Stimulated activated CD4-positive, alpha-beta T cell treated with anti-CD3 and anti-CD28 coated beads, Interleukin-4, amount 100 ng/mL, for 24 hours (primary cell): ENCODE measurements at regions not wholly inside any gene's neighbourhood (a gene's known extent, or its start where the extent isn't known, plus 50 kb on each side); places are given as distances from the start of the nearest gene placed in this dataset.
"Not testable (repeated sequence)": the region's sequence is repeated elsewhere in the genome, so short reads cannot be mapped to it uniquely, and the experiment has no call there.

ENCODE experiments used
- DNase-seq: peaks from one replicate; pipeline ENCODE4 v3.0.0-alpha.2; 2020

DNA sequence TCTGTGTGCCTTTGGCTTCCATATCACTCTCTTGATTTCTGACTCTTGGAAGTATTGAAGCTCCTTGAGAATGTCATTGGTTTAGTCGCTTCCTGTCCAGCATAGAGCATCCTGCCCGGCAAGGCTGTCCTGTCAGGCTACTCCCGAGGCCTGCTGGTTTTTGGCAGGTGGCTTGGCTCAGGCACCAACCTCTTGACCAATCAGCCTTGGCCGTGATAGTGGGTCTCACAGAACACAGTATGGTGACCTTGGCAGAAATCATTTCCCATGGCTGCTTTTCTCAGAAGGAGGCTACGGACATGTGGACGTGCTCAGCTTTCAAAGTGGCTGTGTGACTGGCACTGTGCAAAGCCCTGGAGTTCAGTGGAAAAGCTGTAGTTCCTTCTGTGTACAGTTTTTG is 516.9 kb downstream of the REEP3 start:
- DNase-seq, result no peak

DNA sequence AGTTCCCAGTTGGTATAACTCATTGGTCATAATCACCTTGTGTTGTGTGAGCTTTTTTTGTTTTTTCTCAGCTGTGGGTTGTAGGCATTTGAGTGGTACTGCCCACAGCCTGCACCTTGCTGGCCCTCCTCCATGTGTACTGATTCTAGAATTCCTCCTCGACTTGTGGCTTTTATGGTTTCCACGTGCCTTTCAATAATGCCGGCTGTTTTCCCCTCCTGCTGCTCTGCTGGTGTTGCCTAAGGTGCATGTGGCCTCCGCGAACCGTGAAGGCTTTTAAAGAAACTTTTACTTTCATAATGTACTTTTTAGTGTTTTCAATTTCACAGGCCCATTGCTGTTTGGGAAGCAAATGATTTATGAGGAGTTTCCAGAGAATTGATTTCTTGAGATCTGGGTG is 518.0 kb downstream of the REEP3 start:
- no peak for DNase-seq

DNA sequence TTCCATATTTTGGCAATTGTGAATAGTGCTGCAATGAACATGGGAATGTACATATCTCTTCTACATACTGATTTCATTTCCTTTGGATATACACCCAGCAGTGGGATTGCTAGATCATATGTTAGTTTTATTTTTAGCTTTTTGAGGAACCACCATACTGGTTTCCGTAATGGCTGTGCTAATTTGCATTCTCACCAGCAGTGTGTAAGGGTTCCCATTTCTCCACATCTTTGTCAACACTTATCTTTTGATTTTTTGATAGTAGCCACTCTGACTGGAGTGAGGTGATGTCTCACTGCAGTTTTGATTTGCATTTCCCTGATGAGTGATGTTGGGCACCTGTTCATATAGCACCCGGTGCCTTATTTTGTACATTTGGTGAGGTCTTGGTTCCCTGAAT is 519.6 kb downstream of the REEP3 start:
- no peak for DNase-seq

DNA sequence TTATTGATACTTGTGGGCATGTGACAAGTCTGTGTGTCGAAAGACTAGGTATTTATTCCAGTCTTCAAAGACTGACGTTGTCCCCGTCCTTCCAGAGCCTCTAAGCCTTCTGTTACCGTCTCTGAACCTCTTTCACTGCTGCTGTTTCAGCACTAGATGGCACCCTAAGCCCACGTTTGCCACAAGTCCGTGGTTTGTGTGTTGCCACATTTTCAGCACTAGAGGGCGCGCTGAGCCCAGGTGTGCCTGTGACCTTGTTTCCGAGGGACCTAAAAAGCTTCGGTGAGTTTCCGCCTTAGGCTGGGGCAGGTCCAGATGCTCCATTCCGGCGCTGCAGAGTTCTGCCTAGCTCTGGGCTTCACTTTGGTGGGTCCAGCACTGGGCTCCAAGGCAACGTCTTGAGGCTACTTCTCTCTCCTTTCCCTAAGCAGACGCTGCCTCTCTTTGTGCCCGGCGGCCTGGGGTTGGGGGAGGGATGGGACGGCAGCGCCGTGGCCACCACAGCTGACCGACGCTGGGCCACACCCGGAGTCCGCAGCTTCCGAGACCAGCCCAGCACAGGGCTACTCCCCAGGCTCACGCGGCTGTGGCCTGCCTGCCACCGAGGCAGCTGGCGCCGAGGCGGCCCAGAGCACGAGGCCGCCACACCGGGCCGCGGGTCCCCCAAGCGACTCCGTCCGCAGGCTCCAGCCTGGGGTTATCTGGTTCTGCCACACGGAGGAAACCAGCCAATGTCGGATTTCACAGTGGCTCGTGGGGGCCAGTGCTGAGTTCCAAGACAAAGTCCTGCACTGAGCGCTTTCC is 520.2 kb downstream of the REEP3 start:
- peak; percentile 86 for DNase-seq

DNA sequence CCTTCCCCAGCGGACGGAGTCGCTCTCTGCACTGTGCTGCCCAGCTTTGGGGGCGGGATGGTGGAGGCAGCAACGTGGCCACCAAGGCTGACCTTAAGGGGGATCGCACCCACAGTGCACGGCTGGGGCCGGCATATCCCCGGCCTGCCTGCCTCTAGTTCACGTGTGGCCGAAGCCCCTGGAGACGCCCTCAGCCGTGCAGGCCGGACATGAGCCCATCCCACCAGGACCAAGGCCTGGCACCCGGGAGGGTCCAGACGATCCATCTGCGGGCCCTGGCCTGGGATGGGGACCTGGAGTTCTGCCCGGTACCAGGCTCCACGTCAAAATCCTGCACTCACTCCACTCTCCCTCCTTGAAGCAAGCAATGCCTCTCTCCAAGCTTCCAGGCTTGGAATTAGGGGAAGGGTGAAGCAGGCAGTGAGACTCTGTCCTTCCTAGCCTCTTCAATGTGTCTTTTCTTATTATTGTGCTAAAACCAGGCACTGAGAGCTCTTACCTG is 520.8 kb downstream of the REEP3 start:
- DNase-seq, result no peak

DNA sequence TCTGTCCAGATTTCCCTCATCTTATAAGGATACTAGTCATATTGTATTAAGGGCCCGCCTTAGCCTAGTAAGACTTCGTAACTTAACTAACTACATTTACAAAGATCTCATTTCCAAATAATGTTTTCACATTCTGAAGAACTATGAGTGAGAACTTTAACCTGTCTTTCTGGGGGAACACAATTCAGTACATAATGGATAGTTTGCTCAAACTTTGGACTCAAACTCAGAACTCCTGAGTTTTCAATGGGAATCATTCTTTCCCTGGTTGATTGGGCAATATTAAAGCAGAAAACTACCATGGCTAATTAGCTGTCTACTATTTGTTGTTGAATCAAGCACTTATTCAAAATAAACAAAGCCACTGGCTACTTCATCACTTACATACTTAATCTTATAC is 522.9 kb downstream of the REEP3 start:
- no peak for DNase-seq

DNA sequence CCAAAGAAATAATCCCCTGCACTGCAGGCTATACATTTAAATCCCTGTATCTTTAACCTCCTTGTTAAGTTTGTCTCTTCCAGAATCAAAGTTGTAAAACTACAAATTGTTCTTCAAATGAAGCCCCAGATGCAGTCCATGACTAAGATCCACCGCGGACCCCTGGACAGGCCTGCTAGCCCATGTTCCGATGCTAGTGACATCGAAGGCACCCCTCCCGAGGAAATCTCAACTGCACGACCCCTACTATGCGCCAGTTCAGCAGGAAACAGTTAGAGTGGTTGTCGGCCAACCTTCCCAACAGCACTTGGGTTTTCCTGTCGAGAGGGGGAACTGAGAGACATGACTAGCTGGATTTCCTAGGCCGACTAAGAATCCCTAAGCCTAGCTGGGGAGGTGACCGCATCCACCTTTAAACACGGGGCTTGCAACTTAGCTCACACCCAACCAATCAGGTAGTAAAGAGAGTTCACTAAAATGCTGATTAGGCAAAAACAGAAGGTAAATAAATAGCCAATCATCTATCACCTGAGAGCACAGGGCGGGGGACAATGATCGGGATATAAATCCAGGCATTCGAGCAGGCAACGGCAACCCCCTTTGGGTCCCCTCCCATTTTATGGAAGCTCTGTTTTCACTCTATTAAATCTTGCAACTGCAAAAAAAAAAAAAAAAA is 523.9 kb downstream of the REEP3 start:
- DNase-seq, result not testable (repeated sequence)

DNA sequence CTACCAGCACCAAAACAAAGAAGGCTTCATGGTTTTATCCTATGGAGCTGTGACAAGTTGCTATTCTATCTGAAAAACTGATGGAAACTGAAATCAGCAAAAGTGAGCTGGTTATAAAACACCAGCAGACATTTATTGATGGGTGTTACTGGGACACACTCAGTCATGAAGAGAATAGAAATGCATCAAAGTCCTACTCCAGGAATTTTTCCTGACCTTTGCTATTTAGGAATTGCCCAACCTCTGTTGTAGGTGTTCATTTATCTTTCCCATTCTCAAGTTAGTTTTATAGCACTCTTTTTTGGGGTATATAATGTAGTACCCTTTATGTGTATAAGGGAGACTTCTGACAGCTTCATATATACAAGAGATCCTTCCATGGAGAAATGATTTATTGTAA is 533.2 kb downstream of the REEP3 start:
- DNase-seq, result no peak

DNA sequence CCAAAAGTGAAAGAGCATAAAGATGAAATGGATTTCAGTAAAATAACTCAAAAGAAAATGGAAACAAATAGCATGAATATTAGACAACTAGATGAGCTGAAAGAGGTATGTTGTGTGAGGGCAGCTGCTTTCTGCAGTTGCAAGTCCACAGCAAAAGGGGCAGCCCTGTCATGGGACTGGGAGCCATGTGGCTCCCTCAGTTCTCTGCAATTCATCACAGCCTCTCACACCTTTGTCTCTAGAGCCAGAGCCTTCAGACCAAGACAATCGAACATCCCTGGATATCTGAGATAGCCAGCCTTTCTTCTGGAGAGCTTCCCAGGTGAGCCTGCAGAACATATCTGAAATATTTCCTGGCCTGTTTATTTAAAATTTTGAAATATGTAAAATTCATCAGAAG is 538.7 kb downstream of the REEP3 start:
- no peak for DNase-seq

DNA sequence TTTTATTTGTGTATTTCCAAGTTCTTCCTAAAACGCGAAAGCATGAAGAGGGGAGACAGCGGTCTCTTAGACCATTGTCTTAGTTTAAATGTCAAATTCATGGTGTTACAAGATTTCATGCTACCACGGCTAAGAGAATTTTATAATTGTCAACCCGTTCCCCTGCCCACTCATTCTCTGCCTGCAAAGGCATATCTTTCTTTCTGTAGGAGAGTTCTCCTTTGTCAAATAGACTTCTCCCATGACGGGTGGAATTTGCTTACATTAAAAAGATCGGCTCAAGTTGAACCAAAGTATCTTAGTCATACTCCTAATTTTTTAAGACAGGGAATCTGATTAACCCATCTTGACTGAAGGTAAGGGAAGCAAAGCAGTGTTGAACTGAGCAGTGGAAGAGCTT is 539.2 kb downstream of the REEP3 start:
- DNase-seq, result no peak

DNA sequence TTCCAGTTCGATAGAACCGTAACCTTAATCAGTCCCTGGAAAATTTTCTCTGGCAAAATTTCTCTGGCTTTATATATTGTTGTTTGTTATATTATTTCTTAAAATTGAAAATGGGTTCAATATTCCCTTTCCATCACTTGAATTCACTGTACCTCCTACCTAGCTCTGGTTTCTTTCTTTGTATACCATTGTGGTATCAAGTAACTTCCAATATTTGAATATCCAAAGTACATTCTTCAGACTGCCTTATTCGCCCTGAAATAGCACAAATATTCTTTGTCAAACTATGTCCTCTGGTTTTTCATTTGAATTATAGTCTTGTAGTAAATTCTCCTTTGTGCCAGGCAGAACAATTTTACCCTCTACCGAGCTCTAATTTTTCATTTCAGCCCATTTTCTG is 541.6 kb downstream of the REEP3 start:
- no peak for DNase-seq

DNA sequence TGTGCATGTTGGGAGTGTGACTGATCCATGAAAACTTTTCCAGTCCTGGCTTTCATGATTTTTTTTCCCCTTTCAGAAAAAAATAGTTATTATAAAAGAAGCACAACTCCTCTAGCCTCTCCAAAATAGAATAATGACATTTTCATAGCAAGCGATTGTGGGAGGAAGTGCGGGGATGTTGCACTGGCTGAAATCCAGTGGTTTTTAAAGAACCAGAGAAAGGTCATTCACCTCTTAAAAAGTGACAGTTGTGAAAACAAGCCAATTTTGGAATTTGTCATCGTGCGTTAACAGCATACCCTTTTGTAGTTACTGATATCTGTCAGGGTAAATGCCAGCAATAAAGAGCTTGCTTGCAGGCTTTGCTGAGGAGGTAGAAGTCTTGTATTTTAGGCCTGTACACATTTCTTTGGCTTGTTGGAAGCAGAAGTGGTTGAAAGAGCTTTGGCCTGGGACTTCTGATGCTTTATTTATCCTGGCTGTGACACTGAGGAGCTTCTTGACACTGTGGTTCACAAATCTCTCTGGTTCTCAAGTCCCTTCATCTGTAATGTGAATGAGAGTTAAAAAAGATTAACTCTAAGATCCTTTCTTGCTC is 545.9 kb downstream of the REEP3 start:
- no peak for DNase-seq

DNA sequence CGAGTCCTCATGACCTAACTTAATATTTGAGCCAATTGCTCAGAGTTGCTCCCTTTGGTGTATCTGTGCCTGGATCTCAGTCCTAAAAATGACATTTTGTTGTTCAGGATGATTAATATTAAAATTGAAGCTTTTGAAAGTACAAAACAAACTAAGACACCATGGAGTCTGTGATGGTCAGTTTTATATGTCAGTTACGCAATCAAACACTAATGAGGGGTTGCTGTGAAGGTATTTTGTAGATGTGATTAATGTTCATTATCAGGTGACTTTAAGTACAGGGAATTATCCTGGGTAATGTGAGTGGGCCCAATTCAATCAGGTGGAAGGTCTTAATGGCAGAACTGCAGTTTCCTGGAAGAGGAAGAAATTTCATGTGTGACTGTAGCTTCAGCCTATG is 546.7 kb downstream of the REEP3 start:
- no peak for DNase-seq

DNA sequence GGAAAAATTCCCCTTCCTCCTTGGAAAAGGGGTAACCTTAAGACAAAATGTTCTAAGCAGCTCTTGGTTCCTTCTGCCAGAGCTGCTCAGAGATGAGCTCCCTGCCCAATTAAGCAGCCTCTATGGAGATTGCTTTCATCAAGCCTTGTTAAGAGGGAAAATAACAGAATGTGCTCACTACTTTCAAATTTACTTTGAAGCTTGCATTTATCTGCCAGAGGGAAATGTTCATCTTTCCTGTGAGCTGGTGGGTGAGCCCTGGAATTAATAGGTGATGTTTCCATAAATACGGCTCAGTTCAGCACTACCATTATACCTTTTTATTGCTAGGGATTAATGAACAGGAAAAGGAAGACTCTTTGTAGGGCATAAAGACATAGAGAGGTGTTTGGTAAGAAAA is 549.0 kb downstream of the REEP3 start:
- DNase-seq, result no peak

DNA sequence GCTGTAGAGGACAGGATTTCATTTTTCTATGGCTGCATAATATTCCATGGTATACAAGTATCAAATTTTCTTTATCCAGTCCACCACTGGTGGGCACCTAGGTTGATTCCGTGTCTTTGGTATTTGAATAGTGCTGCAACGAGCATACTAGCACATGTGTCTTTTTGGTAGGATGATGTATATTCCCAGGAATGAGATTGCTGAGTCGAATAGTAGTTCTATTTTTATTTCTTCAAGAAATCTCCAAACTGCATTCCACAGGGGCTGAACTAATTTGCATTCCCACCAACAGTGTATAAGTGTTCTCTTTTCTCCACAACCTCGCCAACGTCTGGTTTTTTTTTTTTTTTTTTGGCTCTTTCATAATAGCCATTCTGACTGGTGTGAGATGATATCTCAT is 550.0 kb downstream of the REEP3 start:
- no peak for DNase-seq

DNA sequence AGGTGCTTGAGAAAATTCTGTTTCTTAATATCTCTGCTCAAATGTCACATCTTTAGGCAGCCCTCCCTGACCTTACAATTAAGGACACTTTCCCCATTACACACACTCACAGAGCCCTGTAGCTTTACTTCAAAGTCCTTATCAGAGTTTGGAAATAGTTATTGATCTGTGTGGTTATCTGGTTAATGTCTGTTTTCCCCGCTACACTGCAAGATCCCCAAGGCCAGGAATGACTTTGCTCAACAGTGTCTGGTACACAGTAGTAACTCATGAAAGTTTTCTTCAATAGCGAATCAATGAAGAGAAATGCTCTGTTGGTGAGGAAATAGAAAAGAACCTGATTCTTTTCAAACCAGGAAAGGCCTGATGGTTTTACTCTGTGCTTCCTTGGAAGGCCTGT is 554.4 kb downstream of the REEP3 start:
- DNase-seq, result no peak

DNA sequence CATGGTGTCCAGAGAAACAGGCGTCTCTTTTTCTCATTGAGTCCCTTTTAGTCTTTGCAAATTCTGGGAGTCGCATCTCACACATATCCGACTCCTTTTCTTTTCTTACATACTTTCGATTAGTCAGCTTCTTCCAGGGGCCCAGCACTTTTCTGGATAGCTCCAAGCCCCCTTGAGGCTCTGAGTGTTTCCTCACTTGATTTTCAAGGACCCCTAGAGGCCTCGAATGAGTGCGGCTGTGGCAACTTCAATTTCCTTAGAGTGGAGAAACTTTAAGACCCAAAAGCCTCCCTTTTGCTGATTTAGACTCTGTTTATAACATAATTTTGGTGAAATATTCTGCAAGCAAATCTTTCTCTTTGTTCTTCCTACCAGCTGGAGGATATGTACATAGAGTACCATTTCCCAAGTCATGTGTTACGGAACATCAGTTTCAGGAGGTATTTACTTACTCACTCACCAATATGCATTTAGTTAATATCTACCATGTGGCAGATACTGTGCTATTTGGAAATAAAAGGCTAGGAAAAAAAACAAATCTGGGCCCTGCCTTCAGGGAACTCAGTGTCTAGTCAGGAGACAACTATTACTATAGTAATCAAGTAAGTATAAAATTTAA is 555.2 kb downstream of the REEP3 start:
- DNase-seq, result no peak

DNA sequence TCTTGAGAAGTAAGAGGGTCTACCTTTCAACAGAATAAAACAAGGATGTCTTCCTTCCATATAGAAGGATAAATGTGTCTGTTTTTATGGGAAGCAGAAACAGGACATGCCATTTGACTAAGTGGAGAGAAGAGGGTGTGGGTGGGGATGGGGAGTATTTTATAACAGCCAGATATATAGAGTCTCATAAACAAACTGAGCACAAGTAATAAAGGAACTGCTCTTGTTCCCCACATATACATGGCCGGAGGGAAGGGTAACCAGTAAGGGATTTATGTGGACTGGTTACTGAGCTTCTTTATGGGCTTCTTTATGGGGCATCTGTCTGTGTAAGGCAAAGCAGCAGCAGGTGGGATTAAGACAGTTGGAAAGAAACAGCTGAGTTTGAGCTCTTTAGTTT is 558.1 kb downstream of the REEP3 start:
- no peak for DNase-seq

DNA sequence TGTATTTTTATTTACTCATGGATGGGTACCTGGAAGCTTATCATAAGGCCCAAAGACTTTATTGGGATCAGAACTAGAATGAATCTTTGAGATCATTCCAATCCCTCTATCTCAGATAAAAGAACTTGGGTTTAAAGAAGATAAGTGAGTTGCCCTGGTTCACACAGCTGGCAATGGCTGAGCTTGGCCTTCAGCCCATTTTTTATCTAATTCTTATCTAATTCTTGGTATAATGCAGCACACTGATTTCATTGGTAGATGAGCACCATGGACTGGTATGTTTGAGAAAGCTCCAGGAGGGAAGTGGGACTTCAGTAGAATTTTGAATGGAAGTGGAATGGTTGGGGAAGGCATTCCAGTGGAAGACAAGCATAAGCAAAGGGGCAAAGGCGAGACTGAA is 558.9 kb downstream of the REEP3 start:
- DNase-seq, result no peak

DNA sequence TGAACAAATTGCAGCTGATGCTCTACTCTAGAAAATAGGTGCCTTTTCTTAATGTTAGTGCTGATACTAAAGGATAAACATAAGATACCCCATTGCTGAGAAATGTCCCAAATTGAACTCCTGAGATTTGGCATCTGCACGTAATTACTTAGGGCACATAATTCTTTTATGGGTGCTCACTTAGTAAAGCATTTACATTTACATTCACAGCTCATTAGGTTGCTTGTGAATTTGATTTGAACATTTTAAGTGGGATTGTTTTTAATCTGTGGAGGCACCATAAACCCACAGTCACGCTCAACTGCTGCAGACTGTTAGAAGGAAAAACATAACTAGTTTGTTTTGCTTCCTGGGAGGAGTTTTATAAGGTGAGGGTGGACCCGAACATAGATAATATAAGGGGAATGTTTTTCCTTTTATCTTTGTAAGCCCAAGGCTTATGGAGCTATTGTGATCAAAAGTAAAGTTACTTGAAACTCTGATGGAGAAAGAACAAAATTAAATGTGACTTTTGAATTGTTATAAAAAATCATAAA is 560.8 kb downstream of the REEP3 start:
- DNase-seq, result no peak

DNA sequence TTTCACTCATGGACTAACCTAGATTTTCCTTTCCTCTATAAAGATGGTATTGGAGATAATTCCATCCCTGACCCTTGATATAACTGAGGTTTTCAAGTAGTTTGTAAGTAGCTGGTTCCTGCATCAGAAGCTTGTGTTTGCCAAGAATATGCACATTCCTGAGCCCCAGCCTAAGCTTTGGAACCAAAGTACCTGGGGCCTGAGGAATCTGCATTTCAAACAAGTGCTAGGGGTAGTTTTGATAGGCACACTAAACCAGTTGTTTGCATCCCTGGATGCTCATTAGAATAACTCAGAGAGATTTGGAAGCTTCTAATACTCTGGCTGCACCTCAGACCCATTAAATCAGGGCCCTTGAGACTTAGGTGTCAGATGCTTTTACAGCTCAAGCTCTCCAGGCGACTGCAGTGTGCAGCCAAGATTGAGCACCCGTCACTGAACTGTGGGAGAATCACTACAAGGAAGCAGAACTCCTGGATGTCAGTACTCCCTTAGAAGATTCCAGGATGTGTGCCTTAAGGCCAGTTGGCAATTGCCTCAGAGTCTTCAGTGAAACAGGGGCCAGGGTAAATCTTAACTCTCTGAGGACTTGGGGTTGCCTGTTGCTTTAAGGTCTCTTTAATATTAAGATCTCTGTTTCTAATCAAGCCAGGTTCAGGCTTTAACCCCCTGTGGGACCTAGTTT is 565.0 kb downstream of the REEP3 start:
- DNase-seq, result no peak

DNA sequence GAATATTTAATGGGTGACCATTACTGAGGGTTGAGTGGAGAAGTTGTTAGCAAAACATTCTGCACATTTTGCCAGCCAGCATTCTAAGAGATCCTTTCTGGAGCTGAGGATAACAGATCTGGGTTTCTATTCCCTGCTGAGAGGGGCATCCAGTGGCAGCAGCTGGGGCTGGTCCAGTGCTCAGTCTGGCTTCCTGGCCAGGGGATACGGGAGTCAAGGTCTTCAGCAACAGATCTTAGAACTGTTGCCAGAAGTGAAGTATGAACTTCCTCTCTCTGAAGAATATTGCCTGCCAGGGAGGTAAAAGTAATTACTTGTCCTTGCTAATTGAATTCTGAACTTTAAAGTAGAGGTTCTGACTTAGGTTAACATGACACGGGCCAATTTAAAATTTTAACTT is 568.4 kb downstream of the REEP3 start:
- DNase-seq, result no peak

DNA sequence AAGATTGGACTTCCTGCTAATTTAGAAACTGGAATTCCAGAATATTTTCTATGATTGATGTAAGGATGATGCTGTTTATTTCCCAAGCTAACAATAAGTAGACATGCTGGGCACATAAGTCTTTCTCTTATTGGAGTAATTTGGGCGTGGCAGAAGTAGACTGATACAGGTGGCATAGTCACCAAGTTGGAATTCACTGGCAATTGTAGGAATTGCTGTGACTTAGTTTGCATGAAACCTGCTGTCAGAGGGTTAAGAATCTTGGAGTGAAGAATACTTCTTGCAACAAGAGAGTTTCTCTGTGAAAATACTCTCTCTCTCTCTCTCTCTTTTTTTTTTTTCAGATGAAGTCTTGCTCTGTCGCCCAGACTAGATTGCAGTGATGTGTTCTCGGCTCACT is 569.7 kb downstream of the REEP3 start:
- DNase-seq, result no peak
